Left hindlimb (tissue), 1 donor: ENCODE measurements at regions not wholly inside any gene's neighbourhood (a gene's known extent, or its start where the extent isn't known, plus 50 kb on each side); places are given as distances from the start of the nearest gene placed in this dataset.

Experiments
- DNase-seq: peaks from one replicate; pipeline ENCODE4 v3.0.0-alpha.2; 2018

DNA sequence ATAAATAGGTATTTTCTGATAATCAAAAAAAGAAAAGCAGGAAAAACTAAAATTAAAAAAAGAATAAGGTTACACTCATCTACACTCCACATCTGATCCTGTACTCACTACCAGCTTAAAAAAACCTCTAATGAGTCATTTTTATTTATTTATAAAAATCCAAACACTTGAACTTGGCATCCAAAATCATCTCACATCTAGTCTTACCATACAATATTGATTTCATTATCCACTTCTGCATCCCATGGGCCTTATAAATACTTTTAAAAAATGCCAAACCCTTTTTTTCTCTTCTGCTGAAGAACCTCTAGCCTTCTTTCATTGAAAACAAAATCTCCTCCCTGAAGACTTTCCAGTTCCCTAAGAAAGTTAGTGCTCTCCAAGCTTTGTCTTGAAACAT, 109.7 kb downstream of the TMTC3 start:
- DNase-seq: no peak

DNA sequence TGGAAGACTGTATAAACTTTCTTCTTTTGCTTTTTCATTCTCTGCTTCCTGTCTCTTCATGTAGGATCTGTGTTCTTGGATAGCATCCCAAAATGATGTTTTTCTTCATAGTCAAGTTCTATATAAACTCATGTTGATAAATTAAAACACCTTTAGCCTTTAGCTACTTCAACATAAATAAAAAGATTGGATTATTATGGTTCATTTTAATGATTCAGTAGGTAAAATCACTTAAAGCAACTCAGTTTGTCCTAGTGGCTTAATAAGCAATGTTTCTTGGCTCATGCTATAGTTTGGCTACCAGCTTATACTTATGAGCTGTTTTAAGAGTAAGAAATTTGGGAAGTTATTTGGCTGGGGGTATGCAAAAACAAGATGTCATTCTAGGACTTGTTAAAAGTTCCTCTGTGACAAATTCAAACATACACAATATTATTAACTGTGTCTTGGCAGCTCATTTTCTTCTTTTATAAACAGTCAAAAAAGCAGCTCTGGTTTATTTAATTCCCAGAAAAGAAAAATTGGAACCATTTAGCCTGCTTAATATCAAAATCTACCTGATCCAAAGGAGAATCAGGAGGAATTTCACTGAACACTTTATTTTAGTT, 111.4 kb downstream of the TMTC3 start:
- no peak for DNase-seq

DNA sequence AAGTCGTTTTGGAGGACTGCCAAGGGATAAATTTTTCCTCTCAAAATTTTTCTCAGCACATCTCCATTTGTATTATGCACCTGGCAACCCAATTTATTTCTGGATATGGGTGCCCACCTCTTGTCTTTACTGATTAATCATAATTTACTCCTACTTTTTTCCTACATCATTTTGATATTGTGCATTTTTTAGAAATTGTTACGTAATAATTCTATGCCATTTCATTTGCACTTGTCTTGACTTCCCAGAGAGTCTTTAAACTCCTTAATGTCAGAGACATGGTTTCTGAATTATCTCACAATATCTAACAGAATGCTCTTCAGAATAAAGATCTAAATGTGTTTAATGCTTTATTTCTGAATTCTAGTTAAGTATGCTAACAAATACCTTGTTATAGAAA, 113.1 kb downstream of the TMTC3 start:
- DNase-seq: no peak

DNA sequence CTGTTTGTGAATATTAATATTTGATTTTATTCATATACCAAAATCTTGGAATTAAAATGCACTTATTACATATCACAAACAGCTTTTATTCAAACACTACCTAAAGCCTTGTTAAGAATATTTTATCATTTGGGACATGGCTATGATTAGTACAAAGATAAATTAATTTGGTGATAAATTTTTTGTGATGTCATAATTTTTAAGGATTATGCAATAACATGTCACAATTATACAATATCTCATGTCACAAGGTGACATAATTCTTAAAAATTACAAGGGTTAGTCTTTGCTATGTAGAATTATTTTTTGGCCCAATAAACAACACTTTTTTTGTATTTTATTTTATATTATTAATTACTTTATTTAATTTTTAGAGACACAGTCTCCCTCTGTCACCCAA, 113.7 kb downstream of the TMTC3 start:
- no peak for DNase-seq

GRCh38 chr12:88258396-88258795, 116.3 kb downstream of the TMTC3 start:
- DNase-seq: peak; percentile 36

- DNase-seq: no peak
Observed at GRCh38 chr12:88266806-88267360, 124.8 kb downstream of the TMTC3 start.

DNA sequence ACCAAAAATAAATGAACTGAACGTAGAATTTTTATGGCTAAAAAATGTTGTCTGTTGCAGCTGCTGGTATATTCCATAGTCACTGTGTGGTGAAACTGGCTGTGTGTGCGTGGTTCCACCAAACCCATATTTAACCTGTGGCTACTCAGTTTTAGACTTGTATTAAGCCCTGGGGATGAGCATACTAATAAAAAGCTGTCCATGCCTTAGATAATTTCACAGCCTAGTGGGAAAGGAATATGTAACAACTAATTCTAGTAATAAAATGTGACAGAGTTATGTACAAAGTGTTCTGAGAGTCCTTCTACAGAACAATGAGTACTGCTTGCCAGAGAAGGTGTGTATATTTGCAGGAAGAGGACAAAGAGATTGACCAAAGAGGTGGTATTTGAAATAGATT, 125.5 kb downstream of the TMTC3 start:
- DNase-seq: no peak

GRCh38 chr12:88272456-88272855, 130.3 kb downstream of the TMTC3 start:
- DNase-seq: no peak

DNA sequence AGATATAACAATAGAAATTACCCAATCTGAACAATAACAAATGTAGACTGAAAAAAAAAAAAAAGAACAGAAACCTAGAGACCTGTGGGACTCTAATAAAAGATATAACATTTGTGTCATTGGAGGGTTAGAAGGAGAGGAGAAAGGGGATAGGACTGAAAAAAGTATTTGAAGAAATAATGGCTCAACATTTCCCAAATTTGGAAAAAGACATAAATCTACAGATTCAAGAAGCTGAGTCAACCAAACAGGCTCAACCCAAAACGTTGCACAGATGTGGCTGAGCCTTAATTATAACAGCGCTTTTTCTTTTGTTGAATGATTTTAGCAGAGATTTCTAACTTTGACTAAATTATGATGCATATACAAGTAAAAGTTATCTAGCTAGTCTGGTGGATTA, 131.3 kb downstream of the TMTC3 start:
- no peak for DNase-seq

- no peak for DNase-seq
Observed at GRCh38 chr12:88273875-88274274, 131.8 kb downstream of the TMTC3 start.

- DNase-seq: no peak
Observed at GRCh38 chr12:88291498-88292131, 149.5 kb downstream of the TMTC3 start.

DNA sequence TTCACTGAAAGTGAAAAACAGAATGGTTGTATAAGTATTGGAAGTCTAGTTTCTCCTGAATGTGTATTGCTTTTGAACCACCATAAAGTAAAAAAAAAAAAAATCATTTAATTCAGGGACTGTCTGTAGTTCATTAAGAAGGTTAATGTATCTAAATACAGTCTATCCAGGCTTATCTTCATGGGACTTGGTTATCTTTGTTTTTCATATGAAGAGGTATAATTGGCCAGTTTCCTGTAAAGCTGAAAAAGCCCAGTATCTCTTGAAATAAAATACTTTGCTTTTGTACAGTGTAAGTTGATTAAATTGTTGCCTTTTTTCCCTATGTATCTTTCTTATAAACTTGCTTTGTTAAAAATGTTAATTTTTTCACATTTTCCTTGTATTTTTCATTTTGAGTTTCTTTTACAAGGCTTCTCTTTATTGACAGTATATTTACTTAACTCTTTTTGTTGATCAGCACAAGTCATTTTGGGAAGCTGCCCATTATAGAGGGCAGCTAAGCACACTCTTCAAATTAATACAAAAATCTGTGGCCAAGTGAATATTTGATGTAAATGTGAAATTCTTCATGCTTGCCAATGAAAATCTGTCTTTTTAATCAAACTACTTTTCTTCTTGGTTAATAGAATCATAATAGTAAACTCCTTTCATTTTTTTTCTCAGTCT, 156.0 kb downstream of the TMTC3 start:
- DNase-seq: no peak

DNA sequence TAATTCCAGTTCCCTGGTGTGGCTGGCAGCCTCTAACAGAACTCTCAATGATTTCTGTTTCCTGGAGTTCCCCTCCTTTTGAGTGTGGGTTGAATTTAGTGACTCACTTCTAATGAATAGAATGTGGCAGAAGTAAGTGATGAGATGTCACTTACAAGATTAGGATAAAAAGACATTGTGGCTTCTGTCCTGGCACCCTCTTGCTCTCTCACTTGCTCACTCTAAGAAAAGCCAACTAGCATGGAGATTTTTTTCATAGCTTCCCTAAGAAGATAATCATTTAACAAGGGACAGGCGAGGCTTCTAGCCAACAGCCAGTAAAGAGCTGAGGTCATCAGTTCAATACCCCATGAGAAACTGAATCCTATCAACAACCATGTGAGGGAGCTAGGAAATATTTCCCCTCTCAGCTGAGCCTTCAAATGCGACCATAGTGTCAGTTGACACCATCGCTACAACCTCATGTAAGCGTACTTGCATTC, 156.7 kb downstream of the TMTC3 start:
- DNase-seq: no peak

DNA sequence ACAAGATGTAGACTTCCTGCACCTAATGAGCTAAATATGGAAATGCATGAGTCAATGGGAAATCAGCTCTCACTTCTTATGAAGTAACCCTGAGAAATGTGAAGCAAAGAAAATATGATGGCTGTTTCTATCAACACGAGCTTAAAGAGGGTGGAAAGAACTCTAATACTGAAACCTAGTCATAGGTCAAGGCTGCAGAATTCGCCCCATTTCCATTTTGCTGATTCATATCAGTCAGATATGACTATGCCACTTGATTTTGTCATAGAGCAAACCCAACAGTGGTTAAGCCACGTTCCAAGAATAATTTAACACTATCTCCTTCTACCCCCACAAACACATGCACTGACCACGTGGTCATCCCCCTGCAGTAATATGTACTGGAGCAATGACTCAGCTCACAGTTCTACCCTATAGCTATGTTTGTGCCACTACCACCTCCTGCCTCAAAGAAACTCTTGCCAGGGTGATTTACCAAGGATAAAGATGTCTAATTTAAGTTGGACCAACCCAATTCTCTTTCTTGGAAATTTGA, 157.5 kb downstream of the TMTC3 start:
- DNase-seq: no peak

GRCh38 chr12:88300931-88301330, 158.8 kb downstream of the TMTC3 start:
- no peak for DNase-seq

DNA sequence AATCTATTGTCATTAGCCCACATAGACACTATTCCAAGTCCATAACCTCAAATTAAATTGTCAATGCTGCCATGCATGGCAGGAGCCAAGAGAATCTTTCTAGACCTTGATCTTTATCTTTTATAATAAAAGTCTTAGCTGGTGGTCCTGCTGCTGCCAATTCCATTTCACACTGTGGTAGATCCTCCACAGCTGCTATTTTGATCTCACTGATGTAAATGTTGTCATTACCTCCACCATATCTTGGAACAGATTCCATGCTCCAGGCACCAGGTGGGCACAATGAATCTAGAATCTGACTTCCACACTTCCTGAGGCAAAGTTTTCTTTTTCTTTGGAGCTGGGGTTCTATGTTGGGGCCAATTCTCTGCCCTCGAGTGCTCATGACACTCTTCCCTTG, 161.2 kb downstream of the TMTC3 start:
- DNase-seq: no peak

DNA sequence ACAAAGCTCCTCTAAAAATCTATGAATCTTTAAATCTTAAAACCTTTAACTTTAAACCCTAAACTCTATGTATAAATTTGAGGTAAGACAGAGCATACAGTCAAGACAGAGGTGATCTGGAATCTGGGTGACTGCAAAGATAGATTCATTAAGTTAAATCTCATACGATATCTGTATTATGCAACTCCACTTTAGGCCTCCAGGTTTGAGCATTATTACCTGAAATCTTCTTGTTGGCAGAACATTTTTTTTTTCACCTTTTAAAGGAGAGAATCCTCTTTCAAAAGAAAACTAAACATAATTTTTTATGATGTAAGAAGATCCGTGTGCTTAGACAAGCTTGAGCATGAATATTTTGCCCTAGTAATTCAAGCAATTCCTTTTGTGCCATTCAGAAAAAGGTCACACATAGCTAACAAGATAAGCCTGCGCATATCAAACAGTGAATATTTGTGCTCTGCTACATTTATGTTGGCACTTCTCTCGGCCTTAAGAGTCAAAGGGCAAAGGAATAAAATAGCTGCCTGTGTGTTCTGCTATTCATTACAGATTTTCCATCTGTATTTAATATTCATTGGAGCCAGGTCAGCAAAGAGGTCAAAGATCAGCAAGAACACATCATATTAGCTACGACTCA, 163.3 kb downstream of the TMTC3 start:
- no peak for DNase-seq

DNA sequence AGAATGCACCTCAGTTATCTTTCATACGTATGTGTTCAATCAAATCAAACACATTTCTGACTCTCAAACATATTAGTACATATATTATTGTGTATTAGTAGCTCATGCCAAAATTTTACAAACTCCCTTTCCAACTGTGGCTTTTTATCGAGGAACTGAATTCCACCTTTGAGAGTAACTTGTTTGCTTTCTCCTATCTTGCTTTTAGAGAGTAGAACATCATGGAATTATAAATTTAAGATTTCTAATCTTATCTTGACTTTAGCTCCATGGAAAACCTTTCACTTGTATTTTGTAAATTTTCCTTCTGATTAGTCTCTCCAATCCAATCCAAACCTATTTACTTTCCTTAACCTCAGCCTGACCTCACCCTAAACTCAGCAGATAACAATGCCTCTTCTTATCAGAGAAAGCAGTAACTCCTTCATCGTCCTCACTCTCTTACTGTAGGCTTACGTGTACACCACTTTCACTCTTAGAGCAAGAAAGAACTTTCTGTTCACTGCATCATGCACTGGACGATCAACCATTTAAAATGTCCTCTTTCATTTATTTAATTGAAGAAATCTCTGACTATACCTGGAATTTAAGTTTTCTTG, 164.5 kb downstream of the TMTC3 start:
- no peak for DNase-seq

GRCh38 chr12:88307961-88308360, 165.9 kb downstream of the TMTC3 start:
- no peak for DNase-seq

DNA sequence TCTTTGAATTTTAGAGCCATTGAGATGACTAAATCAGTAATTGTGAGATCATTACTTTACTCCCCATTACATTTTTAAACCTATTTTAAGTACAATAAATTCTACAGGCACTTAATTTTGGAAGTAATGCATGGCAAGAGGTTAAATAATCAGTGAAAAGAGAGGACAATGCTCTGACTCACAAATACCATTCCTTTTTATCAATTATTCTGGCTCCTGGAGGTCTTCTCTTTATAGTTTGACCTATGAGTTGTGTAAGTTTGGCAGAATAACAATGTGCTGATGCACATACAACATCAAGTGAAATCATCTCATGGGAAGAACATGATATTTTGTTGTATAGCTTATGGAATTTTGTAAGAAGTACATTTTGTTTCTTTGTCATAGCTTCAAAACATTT, 166.7 kb downstream of the TMTC3 start:
- no peak for DNase-seq

- no peak for DNase-seq
Observed at GRCh38 chr12:88309546-88309945, 167.4 kb downstream of the TMTC3 start.

- DNase-seq: no peak
Observed at GRCh38 chr12:88310069-88310468, 168.0 kb downstream of the TMTC3 start.

DNA sequence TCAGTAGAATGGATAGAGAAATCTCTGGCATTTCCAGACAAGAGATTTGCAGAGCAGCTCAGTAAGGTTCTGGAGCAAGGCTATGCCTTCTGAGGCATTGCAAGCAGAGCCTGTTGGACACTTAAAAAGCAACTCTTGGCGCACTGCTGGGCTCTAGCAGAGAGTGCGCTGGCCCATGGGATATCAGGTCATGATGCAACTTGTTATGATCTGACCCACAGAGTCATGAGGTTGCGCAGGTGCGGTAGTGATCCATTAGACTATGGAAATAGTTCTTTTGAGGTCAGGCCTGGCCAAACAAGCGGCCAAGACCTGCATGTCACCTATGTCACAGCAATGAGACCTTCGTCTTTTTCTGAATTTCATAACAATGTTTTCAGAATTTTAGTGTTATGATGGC, 168.6 kb downstream of the TMTC3 start:
- no peak for DNase-seq
